ENCODE measurements at regions not wholly inside any gene's neighbourhood (a gene's known extent, or its start where the extent isn't known, plus 50 kb on each side); places are given as distances from the start of the nearest gene placed in this dataset.

GRCh38 chr17:6940186-6940649, 55.6 kb upstream of the ALOX12 start (continued):
- TF ChIP-seq RERE (CRISPR knock-in tag; IDR thresholded peaks at IDR 0.05; ENCODE audit: borderline replicate concordance) (no peak), MECOM (CRISPR knock-in tag; IDR thresholded peaks at IDR 0.05) (no peak), AFF1 (IDR thresholded peaks at IDR 0.05; ENCODE audit: low read depth in 1 of 2, partially characterized antibody in 2 of 2) (peak in 1 of 2 experiments; percentile 30), GABPB1 (CRISPR knock-in tag; IDR thresholded peaks at IDR 0.05) (no peak), MYBL2 (IDR thresholded peaks at IDR 0.05; ENCODE audit: low read depth) (peak; percentile 39; the same call in 1 of the 2 replicates), MYBL2 (CRISPR knock-in tag; IDR thresholded peaks at IDR 0.05; ENCODE audit: borderline replicate concordance) (no peak), ZNF785 (CRISPR knock-in tag; IDR thresholded peaks at IDR 0.05) (no peak), VEZF1 (CRISPR knock-in tag; IDR thresholded peaks at IDR 0.05) (peak; percentile 79), TAF9B (IDR thresholded peaks at IDR 0.05; ENCODE audit: partially characterized antibody) (peak; percentile 32), BHLHE40 (IDR thresholded peaks at IDR 0.05; ENCODE audit: low read length) (no peak), L3MBTL2 (IDR thresholded peaks at IDR 0.05) (no peak), IRF2 (CRISPR knock-in tag; IDR thresholded peaks at IDR 0.05) (no peak), SUPT5H (IDR thresholded peaks at IDR 0.05) (peak; percentile 87), MNT (conservative IDR thresholded peaks at IDR 0.05) (0 out of 4 replicates have a peak, but pooled peaks of 1 of the 2 experiments have one; percentile 17)

Measured in K562 (cell line).